IPS-NIHi7 (cell line): ENCODE measurements at regions not wholly inside any gene's neighbourhood (a gene's known extent, or its start where the extent isn't known, plus 50 kb on each side); places are given as distances from the start of the nearest gene placed in this dataset.
"Not testable (repeated sequence)": the region's sequence is repeated elsewhere in the genome, so short reads cannot be mapped to it uniquely, and the experiment has no call there.

Experiments
- DNase-seq: peaks from one replicate; pipeline ENCODE4 v3.0.0; 2012; ENCODE audit warnings: mixed read lengths; ENCODE audit errors: extremely low spot score

DNA sequence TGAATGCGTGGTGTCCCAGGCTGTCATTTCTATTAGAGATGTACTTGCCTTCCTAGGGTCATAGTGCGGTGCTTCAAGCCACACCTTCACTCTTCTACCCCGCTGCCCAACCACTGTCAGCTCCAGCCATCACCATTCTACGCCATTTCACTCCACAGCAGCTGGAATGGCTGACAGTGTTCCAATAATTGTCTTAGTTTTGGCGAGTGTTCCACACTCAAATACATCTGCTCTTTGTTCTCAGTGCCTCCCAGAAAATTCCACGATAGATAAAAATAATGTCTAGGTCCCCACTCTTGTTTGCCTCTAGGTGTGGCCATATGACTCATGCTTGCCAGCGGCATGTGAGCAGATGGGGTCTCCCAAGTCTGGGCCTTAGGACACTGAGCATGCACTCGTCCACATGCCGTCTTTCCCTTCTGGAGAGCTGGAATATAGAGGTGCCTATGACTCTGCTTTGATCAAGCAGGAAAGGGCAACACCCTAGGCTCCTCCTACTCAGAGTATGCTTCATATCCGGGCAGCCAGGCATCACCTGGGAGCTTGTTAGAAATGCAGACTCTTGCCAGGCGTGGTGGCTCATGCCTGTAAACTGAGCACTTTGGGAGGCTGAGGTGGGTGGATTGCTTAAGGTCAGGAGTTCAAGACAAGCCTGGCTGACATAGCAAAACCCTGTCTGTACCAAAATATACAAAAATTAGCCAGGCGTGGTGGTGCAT lies 163.0 kb downstream of the BRMS1L start:
- DNase-seq: no peak

- DNase-seq: no peak
These were observed 162.4 kb downstream of the BRMS1L start for GRCh38 chr14:35988550-35988949.

DNA sequence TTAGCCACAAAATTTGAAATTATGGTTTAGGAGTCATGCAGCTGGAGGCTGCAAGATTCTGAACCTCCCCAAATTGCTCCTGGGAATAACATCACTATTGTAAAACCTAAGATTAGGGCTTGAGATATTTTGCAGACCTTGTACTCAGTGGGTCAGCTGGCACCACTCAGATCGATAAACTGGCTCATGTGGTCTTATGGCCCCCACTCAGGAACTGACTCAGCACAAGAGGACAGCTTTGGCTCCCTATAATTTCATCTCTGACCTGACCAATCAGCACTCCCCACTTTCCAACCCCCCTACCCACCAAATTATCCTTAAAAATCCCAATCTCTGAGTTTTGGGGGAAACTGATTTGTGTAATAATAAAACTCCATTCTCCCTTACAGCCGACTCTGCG lies 161.6 kb downstream of the BRMS1L start:
- no peak for DNase-seq

DNA sequence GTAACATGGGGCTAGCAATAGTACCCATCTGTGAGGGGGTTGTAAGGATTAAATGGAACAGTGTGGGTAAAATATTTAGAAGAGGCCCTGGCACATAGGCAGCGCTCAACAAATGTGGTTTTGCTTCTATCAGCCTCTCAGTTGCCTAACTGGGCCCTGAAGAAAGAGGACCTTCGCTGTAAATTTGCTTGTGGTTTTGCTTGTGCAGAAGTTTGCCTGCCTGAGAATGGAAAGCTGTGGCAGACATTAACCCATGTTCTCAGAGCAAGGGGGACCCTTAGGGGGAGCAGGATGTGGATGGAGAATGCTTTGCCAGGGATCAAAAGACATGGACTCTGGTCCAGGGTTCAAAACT lies 160.1 kb downstream of the BRMS1L start:
- DNase-seq: no peak

DNA sequence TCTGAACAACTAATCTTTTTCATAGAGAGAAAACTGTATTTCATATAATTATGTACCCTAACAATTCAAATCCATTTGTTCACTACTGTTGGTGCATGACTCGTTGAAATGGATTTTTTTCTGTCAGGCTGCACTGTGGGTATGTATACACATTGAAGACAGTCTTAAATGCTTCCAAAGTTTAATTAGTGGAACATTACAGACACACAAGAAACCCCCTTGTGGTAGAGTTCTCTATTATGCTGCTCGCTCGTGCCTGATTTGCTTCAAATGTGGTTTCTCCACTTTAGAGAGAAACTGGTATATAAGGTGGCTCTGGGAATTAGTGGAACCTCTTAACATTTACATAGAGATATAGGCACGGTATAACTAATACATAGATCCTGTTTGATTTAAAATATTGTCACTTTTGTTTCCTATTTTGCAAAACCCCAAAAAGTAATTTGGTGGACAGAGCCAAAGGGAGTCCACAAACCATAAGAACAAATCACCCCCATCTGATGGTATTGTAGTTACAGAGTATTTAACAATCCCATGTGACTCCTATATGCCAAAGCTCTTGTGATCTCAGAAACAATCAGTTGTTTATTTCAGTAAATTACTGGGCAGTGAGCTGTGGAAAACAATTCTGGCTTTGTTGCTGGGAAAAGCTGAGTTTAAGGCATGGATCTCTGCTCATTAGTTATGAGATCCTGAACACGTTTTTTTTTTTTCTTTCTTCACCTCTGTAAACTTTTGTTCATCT lies 159.5 kb downstream of the BRMS1L start:
- no peak for DNase-seq

DNA sequence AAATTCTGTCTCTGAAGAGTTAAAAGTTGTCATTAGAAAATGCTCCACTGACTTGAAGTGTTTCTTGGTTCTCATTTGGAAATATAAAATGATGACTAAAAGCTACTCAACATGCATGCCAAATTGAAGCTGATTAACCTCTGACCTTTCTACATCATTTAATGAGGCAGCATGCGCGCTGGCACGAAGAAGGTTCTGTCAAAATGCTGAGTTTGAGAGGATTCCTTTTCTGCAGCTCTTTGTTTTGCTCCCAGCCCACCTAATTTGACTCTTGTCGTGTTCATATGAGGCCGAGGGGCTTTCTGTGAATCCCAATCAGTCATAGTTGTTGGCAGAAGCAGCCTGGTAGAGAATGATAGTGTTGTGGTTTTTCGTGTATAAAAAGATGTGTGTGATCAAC lies 153.4 kb downstream of the BRMS1L start:
- DNase-seq: no peak

DNA sequence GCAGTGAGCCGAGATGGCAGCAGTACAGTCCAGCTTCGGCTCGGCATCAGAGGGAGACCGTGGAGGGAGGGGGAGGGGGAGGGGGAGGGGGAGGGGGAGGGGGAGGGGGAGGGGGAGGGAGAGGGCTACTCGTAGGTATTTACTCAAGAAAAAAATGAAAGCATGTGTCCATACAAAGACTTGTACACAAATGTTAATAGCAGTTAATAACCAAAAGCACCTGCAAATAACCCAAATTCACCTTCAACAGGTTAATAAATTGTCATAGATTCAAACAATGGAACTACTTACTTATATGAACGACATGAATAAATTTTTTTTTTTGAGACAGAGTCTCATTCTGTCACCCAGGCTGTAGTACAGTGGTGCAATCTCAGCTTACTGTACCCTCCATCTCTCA lies 152.4 kb downstream of the BRMS1L start:
- no peak for DNase-seq

GRCh38 chr14:35975814-35976213 lies 149.7 kb downstream of the BRMS1L start:
- no peak for DNase-seq

DNA sequence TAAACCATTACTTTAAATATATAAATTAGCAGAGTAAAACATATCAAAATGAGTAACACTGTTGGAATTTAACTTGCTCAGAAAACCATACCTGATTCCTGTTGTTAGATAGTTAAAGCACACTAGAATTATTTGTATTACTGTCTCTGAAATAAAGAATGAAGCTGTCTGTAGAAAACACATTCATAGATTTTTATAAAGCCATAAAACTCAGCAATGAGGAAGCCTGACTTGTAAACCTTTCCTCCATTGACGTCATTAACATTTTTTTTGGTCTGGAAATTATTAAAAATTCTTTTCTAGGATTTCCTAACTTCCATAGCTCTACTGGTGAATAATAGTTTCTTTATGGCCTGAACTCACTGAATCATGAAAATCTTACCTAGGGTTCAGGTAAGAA lies 147.6 kb downstream of the BRMS1L start:
- DNase-seq: no peak

- no peak for DNase-seq
These were observed 146.0 kb downstream of the BRMS1L start for GRCh38 chr14:35971965-35972630.

DNA sequence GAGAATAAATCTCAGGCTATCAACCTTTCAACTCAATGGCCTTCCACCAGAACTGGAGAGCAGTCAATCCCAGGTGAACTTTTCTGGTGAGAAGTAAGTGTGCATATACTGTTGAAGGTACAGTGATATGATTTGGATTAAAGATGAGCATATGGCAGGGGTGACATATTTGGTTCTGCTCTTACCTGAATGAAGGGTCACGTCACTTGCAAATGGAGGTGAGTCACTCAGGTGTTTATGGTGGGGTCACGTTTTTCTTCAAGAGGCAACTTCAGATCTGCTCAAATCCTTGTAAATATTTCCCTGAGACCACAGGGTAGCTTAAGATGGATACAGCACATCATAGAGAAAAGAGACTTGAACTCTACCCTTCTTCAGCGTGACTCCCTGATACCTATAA lies 143.2 kb downstream of the BRMS1L start:
- no peak for DNase-seq

DNA sequence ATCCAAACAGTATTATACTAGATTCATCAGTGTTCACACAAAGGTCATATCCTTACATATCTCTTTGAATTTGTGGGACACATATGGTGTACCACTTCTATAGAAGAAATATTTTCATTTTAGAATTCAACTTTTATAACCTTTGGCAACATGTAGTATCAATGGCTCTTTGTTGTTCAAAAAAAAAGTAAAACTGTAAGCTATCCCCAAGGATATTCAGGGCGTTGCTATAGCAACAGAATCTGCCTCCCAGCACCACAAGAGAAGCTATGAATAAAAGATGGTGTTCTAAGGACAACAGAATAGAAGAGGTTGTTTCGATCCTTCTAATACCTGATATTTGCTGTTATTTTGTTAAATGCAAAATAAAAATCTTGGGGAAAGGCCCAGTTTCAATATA lies 139.3 kb downstream of the BRMS1L start:
- DNase-seq: no peak

DNA sequence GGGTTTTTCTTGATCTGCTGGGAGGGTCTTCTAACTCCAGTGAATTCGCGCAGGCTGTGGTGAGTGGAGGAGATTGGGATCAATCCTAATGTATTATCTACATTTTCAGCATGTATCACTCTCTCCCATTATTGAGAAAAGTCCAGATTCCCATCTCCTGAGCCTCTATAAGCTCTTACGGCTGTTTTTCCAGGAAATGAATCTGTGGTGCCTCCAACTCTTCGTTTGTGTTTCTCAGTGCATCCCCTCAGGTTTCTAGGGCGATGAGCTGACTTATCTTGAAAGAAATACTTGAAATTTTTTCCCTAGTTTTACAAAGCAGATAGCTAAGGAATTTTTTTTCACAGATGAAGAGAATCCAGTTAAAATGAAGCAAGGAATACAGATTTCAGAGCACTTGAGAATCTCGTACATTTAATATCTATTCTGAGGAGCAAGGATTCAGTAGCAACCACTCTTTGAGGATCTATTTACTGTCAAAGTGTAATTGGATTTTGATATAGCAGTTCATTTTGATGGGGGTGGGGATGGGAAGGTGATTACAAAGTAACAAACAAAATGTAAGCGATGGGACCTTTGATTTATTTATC lies 138.7 kb downstream of the BRMS1L start:
- no peak for DNase-seq

GRCh38 chr14:35963209-35963608 lies 137.1 kb downstream of the BRMS1L start:
- DNase-seq: peak; percentile 49

DNA sequence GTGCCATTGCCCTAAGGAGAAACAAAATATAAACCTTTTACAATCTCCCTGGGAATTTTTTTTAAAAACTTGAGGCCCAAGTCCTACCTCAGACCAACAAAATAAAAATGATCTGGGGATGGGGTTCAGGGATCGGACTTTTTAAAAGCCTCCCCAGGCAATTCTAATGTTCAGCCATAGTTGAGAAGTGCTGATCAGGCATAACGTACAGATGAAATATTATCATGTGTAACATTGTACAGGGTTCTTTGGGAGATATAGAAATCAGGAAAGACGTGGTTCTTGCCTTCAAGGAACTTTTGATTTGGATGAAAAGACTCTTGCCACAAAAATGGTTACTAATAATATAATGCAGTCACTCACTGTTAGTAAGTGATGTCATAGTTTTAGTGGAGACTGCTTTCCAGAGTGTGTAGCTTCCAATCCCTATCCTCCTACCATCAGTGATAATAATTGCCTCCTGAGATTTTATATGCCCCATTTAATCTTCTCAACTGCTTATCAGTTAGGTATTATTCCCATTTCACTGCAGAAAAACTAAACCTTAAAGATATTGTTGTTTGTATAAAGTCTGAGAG lies 135.6 kb downstream of the BRMS1L start:
- DNase-seq: no peak

- DNase-seq: no peak
These were observed 133.7 kb downstream of the BRMS1L start for GRCh38 chr14:35959835-35960234.

GRCh38 chr14:35958499-35958898 lies 132.4 kb downstream of the BRMS1L start:
- no peak for DNase-seq

GRCh38 chr14:35956376-35957085 lies 130.4 kb downstream of the BRMS1L start:
- no peak for DNase-seq

- no peak for DNase-seq
These were observed 126.4 kb downstream of the BRMS1L start for GRCh38 chr14:35952584-35952983.

DNA sequence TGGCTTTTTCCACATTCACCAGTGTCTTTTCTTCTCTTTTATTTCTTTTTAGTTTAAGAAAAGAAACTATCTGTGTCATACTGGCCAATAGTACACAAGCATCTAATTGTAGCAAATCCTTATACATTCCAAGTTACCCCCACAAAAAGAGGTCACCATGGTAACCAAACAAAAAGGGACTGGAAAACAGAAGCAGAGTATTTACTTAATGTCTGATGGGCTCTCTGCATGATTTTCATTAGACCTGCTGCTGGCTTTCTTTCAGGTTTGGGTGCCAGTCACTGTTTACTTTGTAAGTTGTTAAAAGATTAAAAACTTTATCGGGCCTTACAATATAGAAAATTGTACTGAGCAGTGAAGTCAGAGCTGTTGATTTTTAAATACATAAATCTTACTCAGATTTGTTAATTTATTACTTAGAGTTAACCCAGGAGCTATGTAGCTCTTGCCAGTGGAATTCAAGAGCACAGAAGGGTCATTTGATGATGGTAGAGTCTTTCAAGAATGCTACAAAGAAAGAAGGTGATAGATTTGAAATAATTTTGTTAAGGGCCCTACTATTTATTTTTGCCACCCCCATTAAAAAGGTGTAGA lies 123.9 kb downstream of the BRMS1L start:
- DNase-seq: no peak

GRCh38 chr14:35947983-35948382 lies 121.8 kb downstream of the BRMS1L start:
- DNase-seq: not testable (repeated sequence)
